ENCODE measurements at regions not wholly inside any gene's neighbourhood (a gene's known extent, or its start where the extent isn't known, plus 50 kb on each side); places are given as distances from the start of the nearest gene placed in this dataset.

DNA sequence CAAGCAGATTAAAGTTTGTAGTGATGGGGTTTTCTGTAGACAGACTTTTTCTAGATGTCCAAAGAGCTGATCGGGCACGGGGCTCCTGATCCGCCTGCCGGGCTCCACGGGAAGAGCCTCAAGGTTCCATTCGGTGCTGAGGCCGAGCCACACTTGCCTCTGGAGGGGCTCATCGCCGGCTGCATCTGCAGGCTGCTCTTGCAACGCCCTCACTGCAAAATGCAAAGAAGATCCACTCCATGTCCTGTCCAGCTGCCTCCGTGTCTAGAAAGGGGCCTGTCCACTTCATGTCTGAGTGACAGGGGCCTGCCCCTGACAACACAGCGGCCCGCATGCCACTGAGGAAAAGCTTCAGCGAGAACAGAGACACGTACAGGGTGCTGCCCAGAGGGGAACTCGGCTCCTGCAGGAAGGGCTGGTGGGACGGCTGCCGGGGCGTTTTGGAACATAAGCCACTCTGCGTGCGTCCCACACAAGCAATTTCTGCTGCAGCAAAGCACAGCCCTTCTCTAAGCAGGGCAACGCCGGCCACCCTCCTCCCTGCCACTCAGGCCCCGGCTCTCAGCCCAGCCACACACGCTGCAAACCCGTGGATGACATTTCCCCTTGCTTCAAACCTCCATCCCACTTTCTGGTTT, 53.6 kb upstream of the CTDP1 start:
- no peak overlapping the region for H3K4me3 Mint-ChIP-seq
- peaks cover 18% of the 10 kb centered on the region for H3K27me3 Mint-ChIP-seq
- H3K4me1 Mint-ChIP-seq (ENCODE audit: low read depth), result peaks cover 7% of the 10 kb centered on the region
- no peak for DNase-seq
- H3K9me3 Mint-ChIP-seq, result no peaks in the 10 kb centered on the region
- no peaks in the 10 kb centered on the region for H3K36me3 Mint-ChIP-seq (ENCODE audit: low read depth)
- H3K27ac Mint-ChIP-seq, result no peak overlapping the region

GRCh38 chr18:79626905-79627749, 52.5 kb upstream of the CTDP1 start:
- Mint-ChIP-seq H3K4me1 (ENCODE audit: low read depth) (peaks cover 8% of the 10 kb centered on the region), H3K27ac (no peak overlapping the region), H3K9me3 (no peaks in the 10 kb centered on the region), H3K36me3 (ENCODE audit: low read depth) (no peaks in the 10 kb centered on the region), H3K27me3 (peaks cover 18% of the 10 kb centered on the region), H3K4me3 (no peak overlapping the region)
- no peak for DNase-seq

DNA sequence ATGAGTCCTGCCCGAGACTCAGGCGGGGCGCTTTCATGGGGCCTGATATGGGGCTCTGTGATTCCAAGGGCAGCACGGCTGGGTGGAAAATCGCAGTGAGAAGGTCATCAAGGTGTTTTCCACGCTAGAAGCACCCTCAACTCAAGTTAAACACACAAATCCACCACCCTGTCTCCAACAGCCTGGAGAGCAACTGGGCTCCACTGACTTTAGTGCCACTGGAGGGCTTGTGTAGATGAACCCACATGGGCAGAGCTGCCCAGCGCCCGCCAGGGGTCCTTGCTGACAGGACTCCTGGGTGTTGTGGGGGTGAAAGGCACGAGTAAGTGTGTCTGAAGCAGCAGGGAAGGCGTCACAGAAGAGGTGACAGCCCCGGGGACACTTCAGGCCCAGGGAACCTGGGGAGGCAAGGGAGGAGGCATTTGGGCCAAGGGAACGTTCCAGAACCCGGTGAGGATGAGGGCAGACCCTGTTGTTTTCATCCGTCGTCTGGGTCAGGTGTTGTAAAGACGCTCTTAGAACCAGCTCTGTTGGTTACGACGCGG, 51.8 kb upstream of the CTDP1 start:
- H3K4me3 Mint-ChIP-seq, result no peak overlapping the region
- peaks cover 10% of the 10 kb centered on the region for H3K4me1 Mint-ChIP-seq (ENCODE audit: low read depth)
- no peak for DNase-seq
- no peaks in the 10 kb centered on the region for H3K9me3 Mint-ChIP-seq
- H3K27ac Mint-ChIP-seq, result no peak overlapping the region
- H3K27me3 Mint-ChIP-seq, result peaks cover 18% of the 10 kb centered on the region
- no peaks in the 10 kb centered on the region for H3K36me3 Mint-ChIP-seq (ENCODE audit: low read depth)

GRCh38 chr18:79628416-79629248, 51.0 kb upstream of the CTDP1 start:
- Mint-ChIP-seq H3K4me3 (no peak overlapping the region), H3K27me3 (peaks cover 17% of the 10 kb centered on the region), H3K9me3 (no peaks in the 10 kb centered on the region), H3K36me3 (ENCODE audit: low read depth) (no peaks in the 10 kb centered on the region), H3K4me1 (ENCODE audit: low read depth) (peaks cover 10% of the 10 kb centered on the region), H3K27ac (no peak overlapping the region)
- no peak for DNase-seq

GRCh38 chr18:79629249-79629558, 50.4 kb upstream of the CTDP1 start:
- Mint-ChIP-seq H3K27me3 (peaks cover 12% of the 10 kb centered on the region), H3K27ac (no peak overlapping the region), H3K9me3 (no peaks in the 10 kb centered on the region), H3K4me1 (ENCODE audit: low read depth) (peaks cover 10% of the 10 kb centered on the region), H3K4me3 (no peak overlapping the region), H3K36me3 (ENCODE audit: low read depth) (no peaks in the 10 kb centered on the region)
- DNase-seq, result peak; percentile 6

DNA sequence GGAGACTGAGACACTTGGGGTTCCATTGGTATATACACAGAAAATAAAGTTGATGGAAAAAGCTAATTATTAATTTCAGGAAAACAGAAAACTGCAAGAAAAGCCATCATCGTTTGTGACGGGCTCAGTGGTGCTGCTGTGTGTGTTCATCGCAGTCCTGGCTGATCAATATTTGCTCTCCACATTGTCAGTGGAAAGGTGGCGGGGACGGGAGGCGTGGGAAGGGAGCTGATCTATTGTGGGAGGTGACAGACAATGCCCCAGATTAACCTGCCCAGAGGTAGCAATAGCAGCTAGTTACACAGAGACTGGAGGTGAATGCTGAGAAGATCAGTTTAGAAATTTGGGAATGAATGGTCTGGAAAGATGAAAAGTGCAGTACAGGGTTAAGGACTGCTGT, 50.0 kb upstream of the CTDP1 start:
- no peak overlapping the region for H3K27ac Mint-ChIP-seq
- H3K4me3 Mint-ChIP-seq, result no peak overlapping the region
- H3K36me3 Mint-ChIP-seq (ENCODE audit: low read depth), result no peaks in the 10 kb centered on the region
- no peak for DNase-seq
- H3K27me3 Mint-ChIP-seq, result peaks cover 9% of the 10 kb centered on the region
- H3K9me3 Mint-ChIP-seq, result no peaks in the 10 kb centered on the region
- peaks cover 10% of the 10 kb centered on the region for H3K4me1 Mint-ChIP-seq (ENCODE audit: low read depth)
